ENCODE measurements at regions not wholly inside any gene's neighbourhood (a gene's known extent, or its start where the extent isn't known, plus 50 kb on each side); places are given as distances from the start of the nearest gene placed in this dataset.
"Not testable (repeated sequence)": the region's sequence is repeated elsewhere in the genome, so short reads cannot be mapped to it uniquely, and the experiment has no call there.

DNA sequence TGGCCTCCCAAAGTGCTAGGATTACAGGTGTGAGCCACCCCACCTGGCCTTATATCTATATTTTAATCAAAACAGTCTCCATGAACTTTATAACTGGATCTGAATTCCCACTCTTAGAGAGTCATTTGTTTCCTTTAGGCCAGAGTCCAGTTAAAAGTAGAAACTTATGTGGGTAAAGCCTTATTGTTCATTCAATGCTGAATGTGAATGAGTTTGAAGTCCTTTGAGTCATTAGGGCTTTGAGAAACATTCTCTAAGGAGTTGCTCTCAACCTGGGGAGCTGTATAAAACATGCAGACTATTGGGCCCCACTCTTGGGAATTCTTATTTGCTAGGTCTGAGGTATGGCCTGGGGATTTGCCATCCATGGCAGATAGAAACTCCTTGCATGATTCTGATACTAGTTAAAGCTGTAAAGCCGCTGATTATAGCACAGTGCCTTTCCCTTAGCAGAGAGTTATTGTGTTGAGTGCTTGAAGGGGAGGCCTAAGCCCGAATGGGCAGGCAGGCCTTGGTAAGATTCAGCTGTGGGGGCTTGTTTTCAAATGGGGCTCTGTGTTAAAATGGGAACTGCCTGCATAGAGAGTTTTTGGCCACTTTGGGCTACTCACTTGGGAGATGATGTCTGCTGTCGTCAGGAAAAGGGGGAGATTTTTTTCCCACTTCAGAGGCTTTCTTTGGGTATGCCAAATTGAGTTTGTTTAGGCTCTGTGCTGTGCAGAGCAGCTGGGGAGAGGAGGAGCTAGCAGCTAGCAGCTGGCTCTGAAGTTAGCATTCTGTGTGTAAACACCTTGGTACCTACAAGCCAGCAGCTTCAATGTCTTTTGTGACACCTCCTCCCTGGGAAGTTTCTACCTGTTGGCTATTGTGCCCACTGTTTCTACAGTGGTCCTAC is 117.5 kb downstream of the DACT1 start:
- no peak for DNase-seq

DNA sequence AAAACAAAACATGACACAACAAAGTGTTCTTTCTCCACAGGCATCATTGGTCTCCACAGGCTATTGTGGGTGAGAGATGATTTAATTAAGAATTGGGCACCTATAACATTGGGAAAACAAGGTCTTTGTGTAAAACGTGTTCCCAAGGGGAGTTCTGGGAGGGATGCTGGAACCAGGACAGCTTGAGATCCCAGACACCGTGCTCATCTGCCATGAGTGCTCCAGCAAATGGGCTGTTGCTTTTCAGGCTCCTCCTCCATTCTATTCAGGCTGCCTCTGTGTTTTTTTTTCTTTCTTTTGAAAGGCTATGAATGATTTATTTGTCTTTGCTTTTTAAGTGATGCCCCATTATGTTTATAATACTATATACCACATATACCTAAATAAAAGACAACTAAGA is 122.4 kb downstream of the DACT1 start:
- no peak for DNase-seq

DNA sequence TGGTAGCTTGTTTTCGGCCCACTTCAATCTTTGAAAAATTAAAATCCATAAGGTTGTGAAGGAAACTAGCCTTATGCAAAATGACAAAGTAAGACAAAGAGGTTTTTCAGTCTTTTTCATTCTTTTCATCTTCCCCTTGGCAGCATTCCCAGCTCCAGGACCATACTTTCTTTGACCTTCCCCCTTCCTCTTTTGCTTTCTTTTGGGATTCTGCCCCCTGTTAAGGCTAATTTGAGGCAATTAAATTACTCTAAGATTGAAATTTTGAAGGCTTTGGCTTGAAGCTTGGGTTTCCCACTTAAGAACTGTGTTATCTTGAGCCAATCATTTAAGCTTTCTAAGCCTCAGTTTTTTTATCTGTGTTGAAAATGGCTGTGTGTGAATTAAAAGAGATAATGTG is 124.9 kb downstream of the DACT1 start:
- DNase-seq: no peak

- DNase-seq: no peak
Observed at GRCh38 chr14:58763210-58763609, 125.4 kb downstream of the DACT1 start.

- DNase-seq: no peak
Observed at GRCh38 chr14:58765418-58765831, 127.7 kb downstream of the DACT1 start.

DNA sequence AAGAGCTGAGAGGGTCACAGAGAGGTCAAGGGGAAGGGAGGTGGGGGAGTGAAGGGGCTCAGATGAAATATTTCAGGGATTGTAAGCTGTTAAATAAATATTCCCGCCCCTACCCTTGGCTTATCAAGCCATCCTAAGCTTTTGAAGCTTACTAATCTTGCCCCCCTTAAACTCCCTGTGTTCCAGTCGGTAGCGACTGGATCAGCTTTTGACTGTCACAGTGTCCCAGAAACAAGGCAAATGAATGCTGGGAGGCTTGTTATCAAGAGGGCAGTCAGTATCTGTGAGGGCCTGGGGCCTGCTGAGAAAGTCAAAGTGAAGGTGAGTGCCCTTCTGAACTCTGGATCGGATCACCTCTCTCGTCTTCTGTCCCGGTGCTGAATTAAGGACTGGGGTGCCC is 128.1 kb downstream of the DACT1 start:
- no peak for DNase-seq

DNA sequence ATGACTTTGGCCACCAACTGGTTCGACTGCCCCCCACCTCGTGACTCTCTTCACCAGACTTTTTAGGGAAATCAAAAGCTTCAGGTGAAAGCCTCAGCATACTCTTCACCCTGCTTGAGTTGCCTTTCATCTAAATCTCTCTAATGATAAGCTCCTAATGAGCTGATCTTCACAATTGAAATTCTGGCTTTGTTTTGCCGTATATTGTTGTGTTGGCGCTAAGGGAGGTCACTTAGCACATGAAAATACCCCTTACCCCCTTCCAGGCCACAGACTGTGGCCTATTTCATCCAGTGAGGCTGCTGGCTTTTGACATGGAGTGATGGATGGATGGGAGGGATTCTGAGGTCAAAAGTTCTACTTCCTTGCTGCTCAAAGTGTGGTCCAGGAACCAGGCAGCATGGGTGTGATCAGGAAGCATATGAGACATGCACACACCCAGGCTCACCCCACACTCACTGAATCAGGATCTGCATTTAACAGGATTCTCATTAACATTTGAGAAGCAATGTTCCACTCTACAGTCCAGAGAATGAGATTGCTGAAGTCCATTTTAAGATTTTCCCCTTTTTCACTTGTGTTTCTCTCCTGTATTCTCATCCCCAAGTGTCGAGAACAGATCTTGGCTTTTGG is 131.4 kb downstream of the DACT1 start:
- DNase-seq: no peak

- no peak for DNase-seq
Observed at GRCh38 chr14:58769771-58770170, 132.0 kb downstream of the DACT1 start.

DNA sequence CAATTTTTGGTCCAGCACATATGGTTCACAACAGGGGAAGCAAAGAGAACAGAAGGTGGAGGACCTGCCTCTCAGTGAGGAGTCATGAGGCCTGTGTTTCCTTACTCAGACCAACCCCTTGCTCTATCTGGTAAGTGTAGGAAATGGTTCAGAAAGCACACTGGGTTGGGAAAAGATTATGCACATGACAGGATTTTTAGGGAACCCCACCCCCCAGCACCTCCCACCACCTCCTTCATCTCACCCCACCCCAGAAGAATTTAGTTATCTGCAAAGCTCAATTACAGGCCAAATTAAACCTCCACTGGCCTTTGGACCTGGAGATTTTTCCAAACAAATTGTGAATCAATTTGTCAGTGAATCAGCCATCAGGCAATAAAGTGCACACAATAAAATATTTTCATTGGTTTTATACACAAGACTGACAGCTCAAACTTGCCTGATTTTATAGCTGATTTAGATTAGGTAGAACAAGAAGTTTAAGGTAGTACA is 132.8 kb downstream of the DACT1 start:
- DNase-seq: no peak

DNA sequence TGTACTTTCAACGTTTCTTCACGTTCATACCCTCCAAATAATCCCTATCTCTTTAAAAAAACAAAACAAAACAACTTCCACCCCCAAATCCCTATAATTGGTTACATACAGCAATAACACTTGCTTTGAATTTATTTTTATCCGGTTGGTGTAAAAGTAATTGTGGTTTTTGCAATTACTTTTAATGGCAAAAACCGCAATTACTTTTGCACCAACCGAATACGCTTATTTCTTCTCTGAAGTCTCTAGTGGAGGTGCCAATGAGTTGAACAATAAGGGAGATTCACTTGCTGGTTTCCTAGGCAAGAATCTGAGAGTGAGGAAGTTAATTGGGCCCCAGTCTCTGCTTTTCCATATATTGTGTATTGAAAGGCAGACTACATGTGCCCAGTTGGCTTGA is 133.3 kb downstream of the DACT1 start:
- DNase-seq: no peak

GRCh38 chr14:58772116-58772515 is 134.4 kb downstream of the DACT1 start:
- DNase-seq: no peak

- no peak for DNase-seq
Observed at GRCh38 chr14:58772794-58773620, 135.2 kb downstream of the DACT1 start.

DNA sequence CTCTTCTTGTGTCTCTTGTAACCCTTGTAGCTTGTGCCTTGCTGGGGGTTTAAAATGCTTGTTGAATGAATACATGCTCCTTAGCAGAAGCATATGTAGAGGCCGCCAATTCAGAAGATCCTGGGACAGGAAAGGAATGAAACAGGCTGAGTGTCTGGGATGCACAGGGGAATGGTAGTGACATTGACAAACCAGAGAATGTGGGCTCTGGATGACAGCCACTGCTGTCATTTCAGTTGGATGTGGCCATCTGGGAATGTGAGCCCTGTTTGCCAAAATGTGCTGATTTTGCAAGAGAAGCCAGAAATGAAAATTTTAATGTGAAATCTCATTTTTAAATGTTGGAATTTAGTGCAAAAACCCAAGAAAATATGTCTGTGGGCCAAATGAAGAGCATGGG is 136.8 kb downstream of the DACT1 start:
- DNase-seq: no peak

GRCh38 chr14:58775130-58775529 is 137.4 kb downstream of the DACT1 start:
- DNase-seq: not testable (repeated sequence)

DNA sequence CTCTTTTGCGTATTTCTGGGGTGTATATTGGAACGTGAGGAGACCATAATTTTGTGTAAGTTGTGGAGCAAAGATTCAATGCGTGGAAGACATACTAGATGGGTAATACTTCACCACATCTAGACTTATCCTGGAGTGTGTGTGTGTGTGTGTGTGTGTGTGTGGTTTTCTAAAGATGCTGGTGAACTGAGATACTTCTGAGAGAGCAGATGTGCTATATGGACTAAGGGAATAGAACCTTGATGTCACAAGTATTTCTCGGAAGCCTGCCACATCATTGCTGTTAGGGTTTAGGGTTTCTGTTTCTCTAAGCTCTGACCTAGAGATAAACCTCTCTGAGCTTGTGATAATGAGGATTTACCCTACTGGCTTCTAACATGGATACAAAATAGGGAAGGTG is 138.8 kb downstream of the DACT1 start:
- no peak for DNase-seq

GRCh38 chr14:58777541-58777979 is 139.8 kb downstream of the DACT1 start:
- DNase-seq: no peak

GRCh38 chr14:58778202-58778601 is 140.4 kb downstream of the DACT1 start:
- no peak for DNase-seq

DNA sequence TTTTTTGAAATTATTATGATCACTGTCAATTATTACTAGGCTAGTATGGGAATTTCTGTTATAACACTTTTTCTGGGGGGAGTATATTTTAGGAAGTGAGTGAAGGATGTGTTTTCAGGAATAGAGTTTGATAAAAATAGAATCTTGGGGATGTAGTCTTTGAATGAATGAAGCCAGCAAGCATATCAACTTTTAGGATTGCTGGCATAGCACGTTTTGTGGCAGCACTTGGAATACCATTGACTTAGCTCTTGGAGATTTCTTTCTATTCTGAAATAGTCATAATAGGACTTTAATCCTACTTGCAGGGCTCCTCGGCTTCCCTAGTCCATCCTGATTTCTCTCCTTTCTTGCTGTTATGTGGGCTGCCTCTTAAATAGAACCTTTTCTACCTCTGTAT is 141.6 kb downstream of the DACT1 start:
- DNase-seq: no peak

DNA sequence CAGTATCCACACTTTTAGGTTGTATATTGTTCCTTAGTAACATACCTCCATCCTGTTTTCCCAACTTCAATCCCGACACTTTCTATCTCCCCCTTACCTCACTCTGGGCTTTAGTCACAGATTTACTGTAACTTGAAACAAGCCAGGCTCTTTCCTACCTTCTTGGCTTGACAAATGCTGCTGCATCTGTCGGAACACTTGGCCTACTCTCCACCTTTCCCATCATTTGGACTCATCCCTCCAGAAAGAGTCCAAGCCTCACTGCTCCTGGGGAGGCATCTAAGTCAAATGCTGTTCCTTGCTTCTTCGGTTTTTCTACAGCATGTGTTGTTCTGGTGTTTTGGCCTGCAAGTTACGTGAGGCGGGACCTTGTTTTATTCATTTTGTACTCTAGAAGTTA is 142.4 kb downstream of the DACT1 start:
- DNase-seq: no peak

DNA sequence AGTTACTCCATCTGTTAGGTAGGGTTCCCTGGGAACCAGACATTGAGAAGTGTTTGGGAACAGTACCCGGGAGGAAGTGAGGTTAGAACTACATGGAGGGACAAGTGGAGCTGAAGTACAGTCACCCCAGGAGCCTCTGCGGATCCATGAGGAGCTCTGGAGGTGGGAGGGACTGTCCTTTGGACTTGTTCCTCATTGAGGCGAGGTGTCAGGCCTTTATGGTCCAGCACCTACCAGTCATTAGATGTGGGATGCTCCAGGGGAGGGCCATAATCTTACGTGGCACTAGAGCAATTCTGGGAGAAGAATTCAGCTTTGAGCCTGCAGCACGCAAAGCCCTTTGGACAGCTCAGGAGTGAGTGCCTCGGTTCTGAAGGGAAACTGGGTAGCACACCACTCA is 142.8 kb downstream of the DACT1 start:
- no peak for DNase-seq

- no peak for DNase-seq
Observed at GRCh38 chr14:58782011-58782410, 144.2 kb downstream of the DACT1 start.

- no peak for DNase-seq
Observed at GRCh38 chr14:58783792-58784511, 146.2 kb downstream of the DACT1 start.

DNA sequence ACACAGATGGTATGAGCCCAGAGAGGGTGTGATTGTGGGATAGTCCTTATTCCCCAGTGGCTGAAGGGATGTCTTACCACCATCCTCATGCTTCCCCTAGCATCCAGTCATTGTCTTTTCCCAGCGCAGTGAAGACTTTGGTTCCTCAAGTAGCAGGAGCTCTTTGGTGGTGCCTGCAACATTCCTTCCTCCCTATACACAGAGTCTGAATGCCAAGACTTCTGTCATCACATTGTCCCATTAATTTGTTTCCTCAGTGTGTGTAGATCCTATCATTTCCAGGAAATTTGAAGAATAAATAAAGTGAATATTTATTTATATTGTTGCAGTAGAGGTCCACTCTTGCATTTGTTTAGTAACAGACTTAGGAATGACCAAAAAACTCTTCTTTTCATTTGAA is 147.2 kb downstream of the DACT1 start:
- DNase-seq: no peak
